Coronary artery (tissue), 2 donors: ENCODE measurements at regions not wholly inside any gene's neighbourhood (a gene's known extent, or its start where the extent isn't known, plus 50 kb on each side); places are given as distances from the start of the nearest gene placed in this dataset.

Source experiments
- DNase-seq: peaks from one replicate; pipeline ENCODE4 v3.0.0-alpha.2; 2017; ENCODE audit warnings: low spot score
- H3K27ac ChIP-seq, 2 donors: fragments of 200-600 bp; sonication (generic); one replicate each; pipeline ENCODE4 v1.5.1; 2016 to 2019
- H3K4me3 ChIP-seq: fragments of 200-600 bp; sonication (generic); 2 replicates; pipeline ENCODE4 v1.5.1; 2016; ENCODE audit warnings: mild to moderate bottlenecking, moderate library complexity
- CTCF ChIP-seq: fragments of 200-600 bp; sonication (generic); IDR thresholded peaks from one replicate; pipeline ENCODE4 v1.5.1; 2019; ENCODE audit warnings: antibody characterized with exemption

GRCh38 chr2:172200495-172201085 is 97.9 kb upstream of the DLX2 start:
- no peak for DNase-seq
- H3K27ac ChIP-seq: no peak overlapping the region
- TF ChIP-seq CTCF: peak; percentile 14
- H3K4me3 ChIP-seq: no peak overlapping the region

- no peak for DNase-seq
- Histone ChIP-seq H3K4me3 (no peak overlapping the region), H3K27ac (no peak overlapping the region)
- TF ChIP-seq CTCF: no peak
These were observed 101.6 kb upstream of the DLX2 start for GRCh38 chr2:172204309-172204708.

- no peak overlapping the region for H3K27ac ChIP-seq
- no peak for DNase-seq
- TF ChIP-seq CTCF: no peak
- no peak overlapping the region for H3K4me3 ChIP-seq
These were observed 102.1 kb upstream of the DLX2 start for GRCh38 chr2:172204762-172205161.

GRCh38 chr2:172205292-172205691 is 102.6 kb upstream of the DLX2 start:
- no peak overlapping the region for H3K27ac ChIP-seq
- no peak for DNase-seq
- no peak overlapping the region for H3K4me3 ChIP-seq
- no peak for TF ChIP-seq CTCF

GRCh38 chr2:172207911-172208310 is 105.2 kb upstream of the DLX2 start:
- no peak for TF ChIP-seq CTCF
- no peak for DNase-seq
- Histone ChIP-seq H3K27ac (no peak overlapping the region), H3K4me3 (no peak overlapping the region)

- H3K4me3 ChIP-seq: no peak overlapping the region
- DNase-seq: no peak
These were observed 106.2 kb upstream of the DLX2 start for GRCh38 chr2:172208791-172209325.

More at GRCh38 chr2:172208791-172209325, 106.2 kb upstream of the DLX2 start:
- no peak for TF ChIP-seq CTCF
- H3K27ac ChIP-seq: no peak overlapping the region
